Muscle layer of colon (tissue), 2 donors: ENCODE measurements at regions not wholly inside any gene's neighbourhood (a gene's known extent, or its start where the extent isn't known, plus 50 kb on each side); places are given as distances from the start of the nearest gene placed in this dataset.

Experiments used
- H3K27ac ChIP-seq: one replicate; pipeline ENCODE4 v1.7.0; 2013; ENCODE audit warnings: low read depth, mild to moderate bottlenecking, low read length, moderate library complexity
- H3K27me3 ChIP-seq, 2 donors: one replicate each; pipeline ENCODE4 v1.7.0; 2013; ENCODE audit warnings: low read length in 2 of 2, mild to moderate bottlenecking in 2 of 2; ENCODE audit not compliant: insufficient read depth in 2 of 2, control insufficient read depth in 1 of 2
- H3K36me3 ChIP-seq: one replicate; pipeline ENCODE4 v1.7.0; 2013; ENCODE audit warnings: mild to moderate bottlenecking, low read length; ENCODE audit not compliant: insufficient read depth
- H3K4me1 ChIP-seq: one replicate; pipeline ENCODE4 v1.7.0; 2013; ENCODE audit warnings: mild to moderate bottlenecking, low read length; ENCODE audit not compliant: insufficient read depth
- H3K4me3 ChIP-seq, 2 donors: one replicate each; pipeline ENCODE4 v1.7.0; 2013; ENCODE audit warnings: low read length in 2 of 2, low read depth in 1 of 2, mild to moderate bottlenecking in 1 of 2, moderate library complexity in 1 of 2
- H3K9ac ChIP-seq: one replicate; pipeline ENCODE4 v1.7.0; 2013; ENCODE audit warnings: low read length
- H3K9me3 ChIP-seq: one replicate; pipeline ENCODE4 v1.7.0; 2013; ENCODE audit warnings: mild to moderate bottlenecking, low read length
- donor health status: abdominal sarcoma.
- donor health status: Adenocarcinoma of cecum.

DNA sequence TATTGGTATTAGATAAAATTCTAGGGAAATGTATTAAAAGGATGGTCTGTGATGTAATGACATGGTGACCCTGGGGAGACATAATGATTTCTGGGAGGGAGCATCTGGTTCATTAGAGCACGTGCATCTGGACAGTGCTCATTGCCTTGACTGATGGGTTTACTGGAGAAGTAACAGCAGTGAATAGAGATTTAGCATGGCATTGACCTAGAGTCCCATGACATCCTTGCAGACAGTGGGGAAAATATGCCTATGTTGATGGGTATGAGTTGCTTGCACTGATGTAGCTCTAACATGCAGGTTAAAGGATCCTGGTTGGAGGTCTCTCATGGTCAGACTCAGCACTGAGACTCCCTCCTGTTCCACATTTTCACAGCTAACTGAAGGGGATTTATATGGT, 164.1 kb upstream of the OLIG3 start:
- no peak overlapping the region for H3K9ac ChIP-seq
- no peaks in the 10 kb centered on the region for H3K9me3 ChIP-seq
- H3K27me3 ChIP-seq: no peaks in the 10 kb centered on the region
- no peak overlapping the region for H3K27ac ChIP-seq
- H3K4me3 ChIP-seq: no peak overlapping the region
- H3K36me3 ChIP-seq: no peaks in the 10 kb centered on the region
- H3K4me1 ChIP-seq: no peaks in the 10 kb centered on the region

- H3K27me3 ChIP-seq: no peaks in the 10 kb centered on the region
- H3K9me3 ChIP-seq: no peaks in the 10 kb centered on the region
- H3K27ac ChIP-seq: no peak overlapping the region
- H3K4me1 ChIP-seq: no peaks in the 10 kb centered on the region
- H3K9ac ChIP-seq: no peak overlapping the region
- no peaks in the 10 kb centered on the region for H3K36me3 ChIP-seq
- H3K4me3 ChIP-seq: no peak overlapping the region
These were observed 165.7 kb upstream of the OLIG3 start for GRCh38 chr6:137659871-137660270.

DNA sequence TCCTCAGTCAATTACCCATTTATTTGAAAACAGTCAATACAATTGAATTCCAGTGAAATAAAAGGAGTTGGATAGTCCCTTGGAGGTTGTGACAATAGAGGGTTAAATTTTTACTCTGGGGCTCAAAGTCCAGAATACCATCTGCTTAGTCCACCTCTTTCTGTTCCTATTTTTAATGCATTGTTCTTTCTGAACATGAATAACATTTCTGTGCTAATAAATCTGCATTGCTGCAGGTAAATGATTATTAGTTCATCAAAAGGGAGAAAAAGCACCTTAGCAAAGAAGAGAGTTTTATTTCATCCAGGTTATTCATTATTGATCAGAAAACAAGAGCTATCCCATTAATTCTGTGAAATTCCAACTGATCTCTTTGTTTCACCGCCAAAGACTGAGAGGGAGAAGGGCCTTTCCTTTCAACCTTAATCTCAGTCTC, 166.1 kb upstream of the OLIG3 start:
- H3K9ac ChIP-seq: no peak overlapping the region
- H3K9me3 ChIP-seq: no peaks in the 10 kb centered on the region
- H3K27ac ChIP-seq: no peak overlapping the region
- H3K27me3 ChIP-seq: no peaks in the 10 kb centered on the region
- no peaks in the 10 kb centered on the region for H3K36me3 ChIP-seq
- H3K4me3 ChIP-seq: no peak overlapping the region
- no peaks in the 10 kb centered on the region for H3K4me1 ChIP-seq

GRCh38 chr6:137661601-137662000, 167.4 kb upstream of the OLIG3 start:
- Histone ChIP-seq H3K4me1 (no peaks in the 10 kb centered on the region), H3K4me3 (no peak overlapping the region), H3K27ac (no peak overlapping the region), H3K27me3 (no peaks in the 10 kb centered on the region), H3K9me3 (no peaks in the 10 kb centered on the region), H3K9ac (no peak overlapping the region), H3K36me3 (no peaks in the 10 kb centered on the region)

- Histone ChIP-seq H3K36me3 (no peaks in the 10 kb centered on the region), H3K9ac (no peak overlapping the region), H3K4me1 (no peaks in the 10 kb centered on the region), H3K27ac (no peak overlapping the region), H3K9me3 (no peaks in the 10 kb centered on the region), H3K27me3 (no peaks in the 10 kb centered on the region), H3K4me3 (no peak overlapping the region)
These were observed 170.0 kb upstream of the OLIG3 start for GRCh38 chr6:137664183-137664582.

- no peak overlapping the region for H3K9ac ChIP-seq
- no peaks in the 10 kb centered on the region for H3K36me3 ChIP-seq
- H3K27me3 ChIP-seq: no peaks in the 10 kb centered on the region
- H3K4me1 ChIP-seq: no peaks in the 10 kb centered on the region
- H3K4me3 ChIP-seq: no peak overlapping the region
- no peak overlapping the region for H3K27ac ChIP-seq
- H3K9me3 ChIP-seq: no peaks in the 10 kb centered on the region
These were observed 171.2 kb upstream of the OLIG3 start for GRCh38 chr6:137665342-137665934.

- no peaks in the 10 kb centered on the region for H3K36me3 ChIP-seq
- H3K9me3 ChIP-seq: no peaks in the 10 kb centered on the region
- H3K4me1 ChIP-seq: no peaks in the 10 kb centered on the region
- no peak overlapping the region for H3K4me3 ChIP-seq
- no peak overlapping the region for H3K9ac ChIP-seq
- H3K27ac ChIP-seq: no peak overlapping the region
- H3K27me3 ChIP-seq: no peaks in the 10 kb centered on the region
These were observed 172.1 kb upstream of the OLIG3 start for GRCh38 chr6:137666202-137666774.

DNA sequence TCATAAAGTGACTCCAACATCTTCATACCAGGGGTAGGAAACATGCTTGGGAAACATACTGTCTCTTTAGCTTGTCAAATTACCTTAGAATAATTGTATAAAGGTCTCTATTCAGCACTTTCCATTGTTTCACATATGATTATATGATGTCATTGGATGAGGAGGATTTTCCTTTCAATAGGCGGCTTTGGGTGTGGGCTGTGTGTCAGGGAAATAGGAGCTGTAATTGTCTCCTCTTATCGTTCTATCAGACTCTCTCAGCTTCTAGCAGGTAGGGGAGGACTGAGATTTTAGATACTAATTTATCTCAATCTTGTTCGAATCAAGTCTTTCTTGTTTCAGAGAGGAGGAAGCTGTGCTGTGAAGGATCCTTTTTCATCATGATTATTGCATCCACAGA, 179.4 kb upstream of the OLIG3 start:
- H3K27me3 ChIP-seq: no peaks in the 10 kb centered on the region
- H3K9ac ChIP-seq: no peak overlapping the region
- H3K9me3 ChIP-seq: no peaks in the 10 kb centered on the region
- no peaks in the 10 kb centered on the region for H3K4me1 ChIP-seq
- H3K36me3 ChIP-seq: no peaks in the 10 kb centered on the region
- H3K27ac ChIP-seq: no peak overlapping the region
- H3K4me3 ChIP-seq: no peak overlapping the region

DNA sequence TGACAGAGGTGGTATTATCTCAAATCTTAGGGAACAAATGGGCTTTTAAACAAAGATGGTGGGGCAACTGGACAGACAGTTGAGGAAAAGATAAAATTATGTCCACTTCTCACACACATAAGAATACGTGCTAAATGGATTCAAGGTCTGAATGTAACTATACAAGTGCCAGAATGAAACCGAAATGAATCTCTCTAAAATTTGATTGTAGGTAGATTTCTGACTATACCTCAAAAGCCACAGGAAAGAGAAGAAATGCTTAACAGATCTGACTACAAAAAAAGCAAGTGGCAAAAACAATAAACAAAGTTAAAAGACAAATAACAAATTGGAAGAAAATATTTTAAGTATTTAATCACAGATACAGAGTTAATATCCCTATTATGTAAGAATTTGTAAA, 182.7 kb upstream of the OLIG3 start:
- Histone ChIP-seq H3K27me3 (no peaks in the 10 kb centered on the region), H3K9me3 (no peaks in the 10 kb centered on the region), H3K36me3 (no peaks in the 10 kb centered on the region), H3K9ac (no peak overlapping the region), H3K27ac (no peak overlapping the region), H3K4me1 (no peaks in the 10 kb centered on the region), H3K4me3 (no peak overlapping the region)

- H3K9ac ChIP-seq: no peak overlapping the region
- H3K36me3 ChIP-seq: no peaks in the 10 kb centered on the region
- H3K27ac ChIP-seq: no peak overlapping the region
These were observed 183.5 kb upstream of the OLIG3 start for GRCh38 chr6:137677709-137678108.

GRCh38 chr6:137678451-137678850, 184.3 kb upstream of the OLIG3 start:
- no peak overlapping the region for H3K9ac ChIP-seq
- no peaks in the 10 kb centered on the region for H3K4me1 ChIP-seq
- H3K9me3 ChIP-seq: no peaks in the 10 kb centered on the region
- H3K36me3 ChIP-seq: no peaks in the 10 kb centered on the region
- no peaks in the 10 kb centered on the region for H3K27me3 ChIP-seq
- H3K4me3 ChIP-seq: no peak overlapping the region
- no peak overlapping the region for H3K27ac ChIP-seq

More at GRCh38 chr6:137677709-137678108, 183.5 kb upstream of the OLIG3 start:
- no peak overlapping the region for H3K4me3 ChIP-seq
- no peaks in the 10 kb centered on the region for H3K9me3 ChIP-seq
- H3K4me1 ChIP-seq: no peaks in the 10 kb centered on the region
- H3K27me3 ChIP-seq: no peaks in the 10 kb centered on the region

GRCh38 chr6:137680705-137681346, 186.2 kb upstream of the TNFAIP3 start:
- Histone ChIP-seq H3K4me3 (no peak overlapping the region), H3K4me1 (no peaks in the 10 kb centered on the region), H3K9ac (no peak overlapping the region), H3K27me3 (no peaks in the 10 kb centered on the region), H3K27ac (no peak overlapping the region), H3K36me3 (no peaks in the 10 kb centered on the region), H3K9me3 (no peaks in the 10 kb centered on the region)
